ENCODE measurements at regions not wholly inside any gene's neighbourhood (a gene's known extent, or its start where the extent isn't known, plus 50 kb on each side); places are given as distances from the start of the nearest gene placed in this dataset.

GRCh38 chr12:100738086-100738485, 56.5 kb upstream of the ANO4 start:
- no peak for TF ChIP-seq CTCF (IDR thresholded peaks at IDR 0.05; ENCODE audit: insufficient read depth, low read depth, low read length)
- TF ChIP-seq EZH2 (IDR thresholded peaks at IDR 0.05; ENCODE audit: insufficient read depth, low read length): no peak
